HL-60 (cell line): ENCODE measurements at regions not wholly inside any gene's neighbourhood (a gene's known extent, or its start where the extent isn't known, plus 50 kb on each side); places are given as distances from the start of the nearest gene placed in this dataset.

Source experiments
- POLR2AphosphoS5 ChIP-seq: IDR thresholded peaks from 2 replicates; pipeline ENCODE4 v1.6.1; 2012; ENCODE audit warnings: low read depth
- TF ChIP-seq, protein P1 (sequence below): IDR thresholded peaks from one replicate; pipeline ENCODE4 v1.5.1; 2011; ENCODE audit warnings: low read length, control low read depth, inconsistent platforms; ENCODE audit not compliant: insufficient read depth

DNA sequence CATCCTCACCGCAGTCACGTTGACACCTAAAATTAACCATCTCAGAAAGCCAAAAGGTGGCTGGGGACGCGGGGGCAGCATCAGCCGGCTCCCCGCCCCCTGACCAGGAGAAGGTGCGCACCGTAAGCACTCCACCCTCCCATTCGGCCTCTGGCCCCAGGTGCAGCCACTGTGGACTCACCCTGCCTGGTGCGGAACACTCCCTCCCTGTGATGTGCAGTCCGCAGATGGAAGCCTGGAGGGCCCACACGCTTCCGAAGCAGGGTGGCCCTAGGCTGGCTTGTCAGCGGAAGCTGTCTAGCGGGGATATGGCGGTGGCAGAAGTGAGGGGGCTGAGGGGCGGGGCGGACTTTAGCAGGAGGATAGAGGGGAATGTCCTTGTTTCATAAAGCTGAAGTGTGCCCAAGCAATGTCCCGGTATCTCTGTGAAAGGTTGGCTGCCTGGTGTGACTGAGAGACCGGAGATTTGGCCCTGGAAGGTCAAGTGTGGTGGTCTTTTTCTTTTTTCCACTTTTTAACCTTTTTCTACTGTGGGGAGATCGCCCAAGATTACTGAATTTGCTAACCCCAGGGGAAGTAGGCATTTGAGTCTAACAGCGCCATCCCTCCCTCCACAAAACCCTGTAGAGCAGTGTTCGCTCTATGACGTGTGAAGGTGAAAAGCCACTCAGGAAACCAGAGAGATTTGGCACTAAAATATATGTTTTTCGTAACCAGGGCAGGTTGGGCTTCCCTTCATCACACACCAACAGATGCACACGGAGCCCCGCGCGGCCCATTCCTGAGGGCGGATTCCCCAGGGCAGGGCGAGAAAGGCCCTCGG, 74.7 kb downstream of the CXCL12 start:
- TF ChIP-seq, protein P1, sequence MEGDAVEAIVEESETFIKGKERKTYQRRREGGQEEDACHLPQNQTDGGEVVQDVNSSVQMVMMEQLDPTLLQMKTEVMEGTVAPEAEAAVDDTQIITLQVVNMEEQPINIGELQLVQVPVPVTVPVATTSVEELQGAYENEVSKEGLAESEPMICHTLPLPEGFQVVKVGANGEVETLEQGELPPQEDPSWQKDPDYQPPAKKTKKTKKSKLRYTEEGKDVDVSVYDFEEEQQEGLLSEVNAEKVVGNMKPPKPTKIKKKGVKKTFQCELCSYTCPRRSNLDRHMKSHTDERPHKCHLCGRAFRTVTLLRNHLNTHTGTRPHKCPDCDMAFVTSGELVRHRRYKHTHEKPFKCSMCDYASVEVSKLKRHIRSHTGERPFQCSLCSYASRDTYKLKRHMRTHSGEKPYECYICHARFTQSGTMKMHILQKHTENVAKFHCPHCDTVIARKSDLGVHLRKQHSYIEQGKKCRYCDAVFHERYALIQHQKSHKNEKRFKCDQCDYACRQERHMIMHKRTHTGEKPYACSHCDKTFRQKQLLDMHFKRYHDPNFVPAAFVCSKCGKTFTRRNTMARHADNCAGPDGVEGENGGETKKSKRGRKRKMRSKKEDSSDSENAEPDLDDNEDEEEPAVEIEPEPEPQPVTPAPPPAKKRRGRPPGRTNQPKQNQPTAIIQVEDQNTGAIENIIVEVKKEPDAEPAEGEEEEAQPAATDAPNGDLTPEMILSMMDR: no peak
- no peak for TF ChIP-seq POLR2AphosphoS5
